ENCODE measurements at regions not wholly inside any gene's neighbourhood (a gene's known extent, or its start where the extent isn't known, plus 50 kb on each side); places are given as distances from the start of the nearest gene placed in this dataset.

DNA sequence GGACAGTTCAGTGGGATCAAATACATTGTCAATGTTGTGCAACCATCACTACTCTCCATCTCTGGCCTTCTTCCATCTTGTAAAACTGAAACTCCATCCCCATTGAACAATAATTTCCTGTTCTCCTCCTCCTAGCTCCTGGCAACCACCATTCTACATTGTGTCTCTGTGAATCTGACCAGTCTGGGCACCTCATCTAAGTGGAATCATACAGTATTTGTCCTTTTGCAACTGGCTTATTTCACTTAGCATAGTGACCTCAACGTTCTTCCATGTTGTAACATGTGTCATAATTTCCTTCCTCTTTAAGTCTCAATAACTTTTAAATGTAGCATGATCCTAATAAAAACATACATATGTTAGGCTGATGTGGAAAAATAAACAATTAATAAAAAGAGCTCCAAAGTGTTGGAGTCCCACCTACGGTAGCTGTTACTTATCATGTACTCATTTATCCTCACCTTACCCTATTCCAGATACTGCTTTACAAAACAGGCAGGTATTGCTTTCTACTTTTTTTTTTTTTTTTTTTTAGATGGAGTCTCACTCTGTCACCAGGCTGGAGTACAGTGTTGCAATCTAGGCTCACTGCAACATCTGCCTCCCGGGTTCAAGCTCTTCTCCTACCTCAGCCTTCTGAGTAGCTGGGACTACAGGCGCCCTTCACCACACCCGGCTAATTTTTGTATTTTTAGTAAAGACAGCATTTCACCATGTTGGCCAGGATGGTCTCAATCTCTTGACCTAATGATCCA lies 91.9 kb downstream of the TNFAIP3 start:
- TF ChIP-seq, protein P1, sequence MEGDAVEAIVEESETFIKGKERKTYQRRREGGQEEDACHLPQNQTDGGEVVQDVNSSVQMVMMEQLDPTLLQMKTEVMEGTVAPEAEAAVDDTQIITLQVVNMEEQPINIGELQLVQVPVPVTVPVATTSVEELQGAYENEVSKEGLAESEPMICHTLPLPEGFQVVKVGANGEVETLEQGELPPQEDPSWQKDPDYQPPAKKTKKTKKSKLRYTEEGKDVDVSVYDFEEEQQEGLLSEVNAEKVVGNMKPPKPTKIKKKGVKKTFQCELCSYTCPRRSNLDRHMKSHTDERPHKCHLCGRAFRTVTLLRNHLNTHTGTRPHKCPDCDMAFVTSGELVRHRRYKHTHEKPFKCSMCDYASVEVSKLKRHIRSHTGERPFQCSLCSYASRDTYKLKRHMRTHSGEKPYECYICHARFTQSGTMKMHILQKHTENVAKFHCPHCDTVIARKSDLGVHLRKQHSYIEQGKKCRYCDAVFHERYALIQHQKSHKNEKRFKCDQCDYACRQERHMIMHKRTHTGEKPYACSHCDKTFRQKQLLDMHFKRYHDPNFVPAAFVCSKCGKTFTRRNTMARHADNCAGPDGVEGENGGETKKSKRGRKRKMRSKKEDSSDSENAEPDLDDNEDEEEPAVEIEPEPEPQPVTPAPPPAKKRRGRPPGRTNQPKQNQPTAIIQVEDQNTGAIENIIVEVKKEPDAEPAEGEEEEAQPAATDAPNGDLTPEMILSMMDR (conservative IDR thresholded peaks at IDR 0.05; ENCODE audit: low read length), result no peak
- no peak for TF ChIP-seq EZH2phosphoT487 (IDR thresholded peaks at IDR 0.05; ENCODE audit: borderline replicate concordance, low read depth, low read length)

All from OCI-LY7 (cell line).